ENCODE measurements at regions not wholly inside any gene's neighbourhood (a gene's known extent, or its start where the extent isn't known, plus 50 kb on each side); places are given as distances from the start of the nearest gene placed in this dataset.

DNA sequence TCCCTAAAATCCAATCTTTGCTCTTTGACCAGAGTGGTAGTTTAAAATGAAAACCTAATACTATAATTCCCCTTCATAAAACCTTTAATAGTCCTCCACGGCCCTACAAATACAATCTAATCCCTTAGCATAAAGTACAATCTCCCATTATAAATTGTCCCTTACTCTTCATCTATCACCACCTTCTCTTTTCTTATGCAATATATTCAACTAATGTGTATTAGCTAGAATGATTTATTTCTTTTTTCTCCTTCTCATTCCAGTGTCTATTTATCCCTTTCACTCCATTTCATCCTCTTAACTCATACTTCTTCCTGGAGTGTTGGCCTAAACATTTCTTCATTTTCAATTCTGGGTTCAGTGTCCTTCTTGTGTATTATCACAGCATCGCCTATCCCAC is 872.1 kb upstream of the PCDH20 start:
- Histone ChIP-seq H3K27ac (ENCODE audit: insufficient read depth, low read length) (no peak overlapping the region), H2BK15ac (ENCODE audit: low read depth, low read length) (no peak overlapping the region), H4K20me1 (ENCODE audit: insufficient read depth, low read length) (no peaks in the 10 kb centered on the region), H2BK120ac (ENCODE audit: low read depth, low read length) (no peak overlapping the region), H3K9me1 (ENCODE audit: insufficient read depth, low read length) (no peaks in the 10 kb centered on the region), H3K18ac (ENCODE audit: low read depth, low read length) (no peak overlapping the region), H3K27me3 (ENCODE audit: control insufficient read depth, insufficient read depth, low read length) (no peaks in the 10 kb centered on the region), H3K4ac (ENCODE audit: low read depth, low read length) (no peak overlapping the region), H3K36me3 (ENCODE audit: control insufficient read depth, insufficient read depth, low read length) (no peaks in the 10 kb centered on the region), H3K23ac (ENCODE audit: low read depth, low read length) (no peak overlapping the region), H3K4me3 (ENCODE audit: insufficient read depth, low read depth, low read length) (no peak overlapping the region), H2AK5ac (ENCODE audit: low read depth, low read length) (no peak overlapping the region), H2BK20ac (ENCODE audit: low read depth, low read length) (no peak overlapping the region), H4K8ac (ENCODE audit: low read depth in 2 of 2, low read length in 2 of 2) (no peak overlapping the region), H3K14ac (replicated peaks; ENCODE audit: low read depth, low read length) (no peak overlapping the region), H2AK9ac (replicated peaks; ENCODE audit: low read depth, low read length, poor library complexity) (no peak overlapping the region), H4K5ac (ENCODE audit: low read depth, low read length) (no peak overlapping the region), H4K91ac (ENCODE audit: insufficient read depth, low read depth, low read length) (no peak overlapping the region), H3K9me3 (ENCODE audit: control insufficient read depth, insufficient read depth, low read length) (no peaks in the 10 kb centered on the region), H2BK5ac (ENCODE audit: low read depth, low read length, poor library complexity, severe bottlenecking) (no peak overlapping the region), H3K56ac (ENCODE audit: extremely low read depth, insufficient read depth, low read length) (no peak overlapping the region), H3K4me1 (ENCODE audit: control insufficient read depth, insufficient read depth, low read length) (no peaks in the 10 kb centered on the region), H3K79me1 (ENCODE audit: low read depth in 1 of 2, low read length in 2 of 2) (no peaks in the 10 kb centered on the region), H3K4me2 (ENCODE audit: low read depth, low read length) (no peak overlapping the region), H2AFZ (replicated peaks; ENCODE audit: low read length, poor library complexity) (no peak overlapping the region), H3K9ac (ENCODE audit: low read depth, low read length) (no peak overlapping the region)
- no peak for TF ChIP-seq CHD1 (IDR thresholded peaks at IDR 0.05; ENCODE audit: low read depth, low read length)
- no peak for TF ChIP-seq FOS (IDR thresholded peaks at IDR 0.05; ENCODE audit: low read depth, low read length)
- TF ChIP-seq USF2 (IDR thresholded peaks at IDR 0.05; ENCODE audit: low read depth, low read length) = no peak
- TF ChIP-seq MAZ (IDR thresholded peaks at IDR 0.05; ENCODE audit: borderline replicate concordance, low read depth, low read length) = no peak
- TF ChIP-seq, protein P1, sequence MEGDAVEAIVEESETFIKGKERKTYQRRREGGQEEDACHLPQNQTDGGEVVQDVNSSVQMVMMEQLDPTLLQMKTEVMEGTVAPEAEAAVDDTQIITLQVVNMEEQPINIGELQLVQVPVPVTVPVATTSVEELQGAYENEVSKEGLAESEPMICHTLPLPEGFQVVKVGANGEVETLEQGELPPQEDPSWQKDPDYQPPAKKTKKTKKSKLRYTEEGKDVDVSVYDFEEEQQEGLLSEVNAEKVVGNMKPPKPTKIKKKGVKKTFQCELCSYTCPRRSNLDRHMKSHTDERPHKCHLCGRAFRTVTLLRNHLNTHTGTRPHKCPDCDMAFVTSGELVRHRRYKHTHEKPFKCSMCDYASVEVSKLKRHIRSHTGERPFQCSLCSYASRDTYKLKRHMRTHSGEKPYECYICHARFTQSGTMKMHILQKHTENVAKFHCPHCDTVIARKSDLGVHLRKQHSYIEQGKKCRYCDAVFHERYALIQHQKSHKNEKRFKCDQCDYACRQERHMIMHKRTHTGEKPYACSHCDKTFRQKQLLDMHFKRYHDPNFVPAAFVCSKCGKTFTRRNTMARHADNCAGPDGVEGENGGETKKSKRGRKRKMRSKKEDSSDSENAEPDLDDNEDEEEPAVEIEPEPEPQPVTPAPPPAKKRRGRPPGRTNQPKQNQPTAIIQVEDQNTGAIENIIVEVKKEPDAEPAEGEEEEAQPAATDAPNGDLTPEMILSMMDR (conservative IDR thresholded peaks at IDR 0.05; ENCODE audit: low read depth, low read length) = no peak
- no peak for TF ChIP-seq RCOR1 (IDR thresholded peaks at IDR 0.05; ENCODE audit: insufficient replicate concordance, low read length)
- TF ChIP-seq POLR2A (IDR thresholded peaks at IDR 0.05; ENCODE audit: low read depth, low read length) = no peak
- TF ChIP-seq, protein P2, sequence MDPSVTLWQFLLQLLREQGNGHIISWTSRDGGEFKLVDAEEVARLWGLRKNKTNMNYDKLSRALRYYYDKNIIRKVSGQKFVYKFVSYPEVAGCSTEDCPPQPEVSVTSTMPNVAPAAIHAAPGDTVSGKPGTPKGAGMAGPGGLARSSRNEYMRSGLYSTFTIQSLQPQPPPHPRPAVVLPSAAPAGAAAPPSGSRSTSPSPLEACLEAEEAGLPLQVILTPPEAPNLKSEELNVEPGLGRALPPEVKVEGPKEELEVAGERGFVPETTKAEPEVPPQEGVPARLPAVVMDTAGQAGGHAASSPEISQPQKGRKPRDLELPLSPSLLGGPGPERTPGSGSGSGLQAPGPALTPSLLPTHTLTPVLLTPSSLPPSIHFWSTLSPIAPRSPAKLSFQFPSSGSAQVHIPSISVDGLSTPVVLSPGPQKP (IDR thresholded peaks at IDR 0.05; ENCODE audit: borderline replicate concordance, low read depth, low read length) = no peak
- no peak for TF ChIP-seq BHLHE40 (IDR thresholded peaks at IDR 0.05; ENCODE audit: low read depth, low read length)
- CTCF ChIA-PET = no interaction called here
- DNase-seq (no peak), ATAC-seq (ENCODE audit: low read depth) (no peak)
- intact Hi-C loops (cut with micrococcal nuclease) = no loop called here
- dilution Hi-C loops (cut with HindIII; ENCODE audit: low sequenced_read_pairs, unreplicated experiment) = no loop called here
- in situ Hi-C loops (cut with MboI; ENCODE audit: low sequenced_read_pairs) = no loop called here
- no CpG with 5 or more reads among the region's 2 CpGs for WGBS, 2 experiments (ENCODE audit: extremely low coverage in 2 of 2, insufficient read length in 1 of 2)
- POLR2A ChIA-PET (ENCODE audit: unreplicated experiment) = no interaction called here
- BruUV-seq (replicated peaks) = no TSS peak
